ENCODE measurements at regions not wholly inside any gene's neighbourhood (a gene's known extent, or its start where the extent isn't known, plus 50 kb on each side); places are given as distances from the start of the nearest gene placed in this dataset.

GRCh38 chr10:94208315-94208714 is 154.4 kb downstream of the NOC3L start:
- TF ChIP-seq CTCF (IDR thresholded peaks at IDR 0.05) (no peak), POLR2A (IDR thresholded peaks at IDR 0.05) (no peak)

All from right lobe of liver (tissue), 4 donors.